SU-DHL-6 (cell line): ENCODE measurements at regions not wholly inside any gene's neighbourhood (a gene's known extent, or its start where the extent isn't known, plus 50 kb on each side); places are given as distances from the start of the nearest gene placed in this dataset.

Source experiments
- H2AFZ ChIP-seq: fragments of 200-600 bp; sonication (generic); 2 replicates; pipeline ENCODE4 v1.6.1; 2014; ENCODE audit warnings: low read depth, mild to moderate bottlenecking, moderate library complexity, mixed read lengths, antibody characterized with exemption, low read length; ENCODE audit not compliant: severe bottlenecking
- H3F3A ChIP-seq: fragments of 200-600 bp; shearing (Covaris generic); 2 replicates; pipeline ENCODE4 v1.6.0; 2016; ENCODE audit warnings: antibody characterized with exemption, mild to moderate bottlenecking; ENCODE audit not compliant: insufficient read depth
- H3K27ac ChIP-seq: fragments of 200-600 bp; sonication (generic); 2 replicates; pipeline ENCODE4 v1.5.1; 2016; ENCODE audit warnings: low read depth, mild to moderate bottlenecking, low read length, moderate library complexity, mixed read lengths
- H3K27me3 ChIP-seq: fragments of 200-600 bp; sonication (generic), shearing (Covaris generic); 2 replicates; pipeline ENCODE4 v1.6.0; 2014; ENCODE audit warnings: mild to moderate bottlenecking, low read length
- H3K36me3 ChIP-seq: fragments of 200-600 bp; sonication (generic); 2 replicates; pipeline ENCODE4 v1.6.1; 2014; ENCODE audit warnings: mild to moderate bottlenecking, low read length, mixed read lengths
- H3K4me2 ChIP-seq: fragments of 300-600, 200-600 bp; shearing (Covaris generic), sonication (generic); 2 replicates; pipeline ENCODE4 v1.6.0; 2014; ENCODE audit warnings: low read length, low read depth, mild to moderate bottlenecking; ENCODE audit not compliant: poor library complexity, severe bottlenecking
- H3K4me3 ChIP-seq: fragments of 200-600 bp; sonication (generic); 2 replicates; pipeline ENCODE4 v1.5.1; 2014; ENCODE audit warnings: antibody characterized with exemption, low read length, mild to moderate bottlenecking, mixed read lengths; ENCODE audit not compliant: insufficient read depth, poor library complexity, severe bottlenecking
- H3K79me2 ChIP-seq: fragments of 200-600 bp; sonication (generic); 2 replicates; pipeline ENCODE4 v1.6.1; 2014; ENCODE audit warnings: mild to moderate bottlenecking, low read length, moderate library complexity; ENCODE audit not compliant: insufficient read depth
- H3K9ac ChIP-seq: fragments of 200-600 bp; sonication (generic); 2 replicates; pipeline ENCODE4 v1.7.0; 2014; ENCODE audit warnings: mild to moderate bottlenecking, low read length
- H3K9me2 ChIP-seq: fragments of 200-600 bp; sonication (generic); replicated peaks from 2 replicates; pipeline ENCODE4 v1.6.1; 2014; ENCODE audit warnings: low read length; ENCODE audit not compliant: insufficient read depth
- H3K9me3 ChIP-seq: fragments of 200-600 bp; sonication (generic); 2 replicates; pipeline ENCODE4 v1.6.1; 2014; ENCODE audit warnings: low read length, mixed read lengths; ENCODE audit not compliant: insufficient read depth
- H4K20me1 ChIP-seq: fragments of 200-600 bp; sonication (generic); 2 replicates; pipeline ENCODE4 v1.6.1; 2014; ENCODE audit warnings: low read depth, mild to moderate bottlenecking, antibody characterized with exemption, low read length, moderate library complexity, mixed read lengths
- CTCF ChIP-seq: fragments of 200-600 bp; sonication (generic); IDR thresholded peaks from one replicate; pipeline ENCODE4 v1.5.1; 2017; ENCODE audit warnings: antibody characterized with exemption, mild to moderate bottlenecking, low read length, moderate library complexity; ENCODE audit not compliant: insufficient read depth, poor library complexity, severe bottlenecking
- EZH2phosphoT487 ChIP-seq: fragments of 200-600 bp; sonication (generic), shearing (Covaris generic); conservative IDR thresholded peaks from 2 replicates; pipeline ENCODE4 v1.6.1; 2018; ENCODE audit warnings: mild to moderate bottlenecking, antibody characterized with exemption, low read length, moderate library complexity, mixed read lengths

GRCh38 chr5:124546643-124547042 is 199.8 kb downstream of the ZNF608 start:
- no peak overlapping the region for H2AFZ ChIP-seq
- H3K79me2 ChIP-seq, result no peaks in the 10 kb centered on the region
- H3K4me3 ChIP-seq, result no peak overlapping the region
- H3K27me3 ChIP-seq, result no peaks in the 10 kb centered on the region
- H3K27ac ChIP-seq, result no peak overlapping the region
- no peak for TF ChIP-seq EZH2phosphoT487
- no peak for TF ChIP-seq CTCF
- H3K9ac ChIP-seq, result no peak overlapping the region
- H4K20me1 ChIP-seq, result no peaks in the 10 kb centered on the region
- H3K36me3 ChIP-seq, result no peaks in the 10 kb centered on the region
- H3K9me2 ChIP-seq, result no peaks in the 10 kb centered on the region
- H3K4me2 ChIP-seq, result no peak overlapping the region
- H3K9me3 ChIP-seq, result no peaks in the 10 kb centered on the region
- H3F3A ChIP-seq, result no peaks in the 10 kb centered on the region

GRCh38 chr5:124544366-124545055 is 201.9 kb downstream of the ZNF608 start:
- no peak overlapping the region for H3K4me2 ChIP-seq

GRCh38 chr5:124538931-124539330 is 207.5 kb downstream of the ZNF608 start:
- H3K9ac ChIP-seq, result no peak overlapping the region
- H3K9me3 ChIP-seq, result no peaks in the 10 kb centered on the region
- no peak overlapping the region for H3K4me2 ChIP-seq
- no peaks in the 10 kb centered on the region for H3F3A ChIP-seq
- H3K27me3 ChIP-seq, result no peaks in the 10 kb centered on the region
- no peak overlapping the region for H2AFZ ChIP-seq
- H3K9me2 ChIP-seq, result no peaks in the 10 kb centered on the region
- H4K20me1 ChIP-seq, result no peaks in the 10 kb centered on the region
- H3K79me2 ChIP-seq, result no peaks in the 10 kb centered on the region
- TF ChIP-seq EZH2phosphoT487, result no peak
- TF ChIP-seq CTCF, result no peak
- no peak overlapping the region for H3K4me3 ChIP-seq
- no peak overlapping the region for H3K27ac ChIP-seq
- no peaks in the 10 kb centered on the region for H3K36me3 ChIP-seq

More at GRCh38 chr5:124544366-124545055, 201.9 kb downstream of the ZNF608 start:
- Histone ChIP-seq H3K27me3 (no peaks in the 10 kb centered on the region), H3K9me2 (no peaks in the 10 kb centered on the region), H3K4me3 (no peak overlapping the region), H2AFZ (no peak overlapping the region), H3K9ac (no peak overlapping the region), H3K27ac (no peak overlapping the region), H3K36me3 (no peaks in the 10 kb centered on the region), H3K9me3 (no peaks in the 10 kb centered on the region), H3K79me2 (no peaks in the 10 kb centered on the region), H4K20me1 (no peaks in the 10 kb centered on the region), H3F3A (no peaks in the 10 kb centered on the region)
- TF ChIP-seq EZH2phosphoT487, result no peak

GRCh38 chr5:124538191-124538590 is 208.2 kb downstream of the ZNF608 start:
- no peaks in the 10 kb centered on the region for H3K9me3 ChIP-seq
- H3K4me3 ChIP-seq, result no peak overlapping the region
- no peak overlapping the region for H3K9ac ChIP-seq
- H2AFZ ChIP-seq, result no peak overlapping the region
- H3K27me3 ChIP-seq, result no peaks in the 10 kb centered on the region
- no peaks in the 10 kb centered on the region for H3K79me2 ChIP-seq
- no peaks in the 10 kb centered on the region for H4K20me1 ChIP-seq
- TF ChIP-seq EZH2phosphoT487 (no peak), CTCF (no peak)
- no peaks in the 10 kb centered on the region for H3K36me3 ChIP-seq
- H3K4me2 ChIP-seq, result no peak overlapping the region
- no peaks in the 10 kb centered on the region for H3K9me2 ChIP-seq
- no peaks in the 10 kb centered on the region for H3F3A ChIP-seq
- no peak overlapping the region for H3K27ac ChIP-seq
